Dendritic cell treated with granulocyte-macrophage colony-stimulating factor and Interleukin-4, amounts not matched to agents 40 ng/mL and 50 ng/mL, for 4 days (primary cell): ENCODE measurements at regions not wholly inside any gene's neighbourhood (a gene's known extent, or its start where the extent isn't known, plus 50 kb on each side); places are given as distances from the start of the nearest gene placed in this dataset.

Experiments
- H3K27ac Mint-ChIP-seq: one replicate; pipeline ENCODE4 v1.8.0; 2022; ENCODE audit warnings: mild to moderate bottlenecking, mixed read lengths
- H3K27me3 Mint-ChIP-seq: one replicate; pipeline ENCODE4 v1.8.0; 2022; ENCODE audit warnings: mild to moderate bottlenecking, mixed read lengths
- H3K36me3 Mint-ChIP-seq: one replicate; pipeline ENCODE4 v1.8.0; 2022; ENCODE audit warnings: low read depth, mixed read lengths
- H3K4me1 Mint-ChIP-seq: one replicate; pipeline ENCODE4 v1.8.0; 2022; ENCODE audit warnings: low read depth, mixed read lengths
- H3K4me3 Mint-ChIP-seq: one replicate; pipeline ENCODE4 v1.8.0; 2022; ENCODE audit warnings: mild to moderate bottlenecking, moderate library complexity, mixed read lengths
- H3K9me3 Mint-ChIP-seq: one replicate; pipeline ENCODE4 v1.8.0; 2022; ENCODE audit warnings: mixed read lengths
- intact Hi-C: fragments of 100-400 bp; cut with micrococcal nuclease; formaldehyde crosslinking; loops from one replicate; pipeline ENCODE4 v1.15.0; 2022

DNA sequence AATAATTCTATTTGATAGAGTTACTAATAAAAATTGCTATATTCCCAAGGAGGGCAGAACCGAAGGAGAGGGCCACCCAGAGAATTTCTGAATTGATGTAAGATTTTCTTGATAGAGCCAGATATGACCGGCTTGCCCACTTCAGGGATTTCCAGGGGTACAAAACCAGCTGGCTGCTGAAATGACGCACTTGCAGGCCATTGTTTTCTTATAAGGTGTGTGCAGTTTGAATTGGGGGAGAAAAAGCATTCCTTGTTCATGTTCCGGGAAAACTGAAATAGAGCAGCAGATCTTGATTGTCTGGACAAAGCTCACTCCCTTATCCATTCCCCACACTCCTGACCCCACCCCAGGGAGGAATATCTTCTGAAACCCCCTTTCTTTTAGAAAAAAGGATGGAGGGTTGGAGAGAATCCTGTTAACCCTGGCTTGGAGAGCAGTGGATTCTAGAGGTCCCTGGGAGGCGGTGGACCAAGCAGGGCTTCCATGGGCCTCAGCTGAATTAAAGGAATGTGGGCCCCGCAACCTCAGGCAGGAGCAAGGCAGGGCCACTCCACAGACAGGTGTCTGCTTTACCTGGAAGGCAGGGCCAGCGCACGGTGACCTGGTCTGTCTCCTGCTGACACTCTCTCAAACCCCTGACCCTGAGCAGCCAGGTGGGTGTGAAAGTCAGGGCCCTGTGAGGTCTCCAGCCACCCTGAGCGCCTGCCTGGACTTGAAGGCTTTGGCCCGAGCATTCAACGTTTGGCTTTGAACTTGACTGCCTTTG lies 96.4 kb downstream of the TMEM170B start:
- intact Hi-C loops = no loop called here
- no peaks in the 10 kb centered on the region for H3K36me3 Mint-ChIP-seq
- H3K27me3 Mint-ChIP-seq = no peaks in the 10 kb centered on the region
- H3K9me3 Mint-ChIP-seq = no peaks in the 10 kb centered on the region
- H3K4me1 Mint-ChIP-seq = no peaks in the 10 kb centered on the region
- H3K4me3 Mint-ChIP-seq = no peak overlapping the region
- H3K27ac Mint-ChIP-seq = no peak overlapping the region

DNA sequence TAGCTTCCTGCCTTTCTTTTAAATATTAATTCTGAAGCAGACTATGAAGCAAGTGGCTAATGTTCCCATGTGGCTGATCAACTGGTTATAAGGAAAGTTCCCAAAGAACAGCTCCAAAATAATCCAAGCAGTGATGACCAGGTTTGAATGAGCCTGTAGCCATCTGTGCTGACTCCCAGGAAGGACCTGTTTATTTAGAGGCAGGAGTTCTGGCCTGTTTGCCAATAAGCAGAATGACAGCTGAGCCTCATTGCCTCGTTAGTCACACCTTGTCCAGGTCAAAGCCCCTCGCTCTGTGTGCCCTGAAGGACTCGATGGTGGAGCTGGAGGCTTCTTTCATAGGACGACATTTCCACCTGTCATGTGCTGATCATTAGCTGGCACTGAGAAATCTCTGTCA lies 97.4 kb downstream of the TMEM170B start:
- no peaks in the 10 kb centered on the region for H3K4me1 Mint-ChIP-seq
- no peak overlapping the region for H3K27ac Mint-ChIP-seq
- no peaks in the 10 kb centered on the region for H3K27me3 Mint-ChIP-seq
- no peaks in the 10 kb centered on the region for H3K9me3 Mint-ChIP-seq
- H3K4me3 Mint-ChIP-seq = no peak overlapping the region
- no peaks in the 10 kb centered on the region for H3K36me3 Mint-ChIP-seq
- intact Hi-C loops = no loop called here

DNA sequence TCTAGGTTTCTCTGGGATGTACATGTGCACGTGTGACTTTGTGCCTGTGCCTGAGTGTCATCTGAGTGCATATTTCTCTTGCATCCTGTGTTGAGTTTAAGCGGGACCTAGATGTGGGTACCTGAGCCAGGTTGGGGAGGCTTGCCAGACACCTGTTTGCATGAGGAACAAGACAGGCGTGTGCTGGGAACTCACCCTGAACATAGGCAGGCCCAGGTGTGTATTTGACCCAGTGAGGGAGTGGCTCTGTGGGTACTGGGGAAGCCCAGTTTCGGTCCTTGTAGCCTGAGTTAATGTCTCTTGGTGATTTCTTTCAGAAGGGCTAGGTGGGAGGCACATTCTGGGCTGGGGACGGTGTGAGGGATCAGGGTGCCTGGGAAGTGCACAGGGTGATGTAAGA lies 98.6 kb downstream of the TMEM170B start:
- Mint-ChIP-seq H3K27ac (no peak overlapping the region), H3K4me3 (no peak overlapping the region), H3K27me3 (no peaks in the 10 kb centered on the region), H3K4me1 (no peaks in the 10 kb centered on the region), H3K9me3 (peaks cover 2% of the 10 kb centered on the region), H3K36me3 (no peaks in the 10 kb centered on the region)
- intact Hi-C loops = no loop called here

DNA sequence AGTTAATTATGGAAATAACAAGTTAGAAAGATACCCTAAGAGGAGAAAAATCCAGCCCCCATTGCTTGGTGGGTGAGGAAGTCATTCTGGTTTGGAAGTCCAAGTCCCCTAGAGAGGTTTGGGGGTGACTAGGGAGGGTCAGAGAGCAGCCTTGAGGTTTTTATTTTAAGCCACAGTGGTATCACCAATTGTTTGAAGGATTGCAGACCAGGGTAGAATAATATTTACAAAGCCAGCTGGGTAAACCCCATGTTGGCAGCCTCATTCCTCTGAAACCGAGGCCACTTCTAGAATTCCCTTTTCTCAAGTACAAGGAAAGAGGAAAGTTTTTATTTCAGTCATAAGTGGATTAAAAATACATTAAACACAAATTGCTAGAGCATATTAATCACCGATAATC lies 99.7 kb downstream of the TMEM170B start:
- H3K9me3 Mint-ChIP-seq = peaks cover 9% of the 10 kb centered on the region
- no peak overlapping the region for H3K27ac Mint-ChIP-seq
- H3K27me3 Mint-ChIP-seq = no peaks in the 10 kb centered on the region
- no peaks in the 10 kb centered on the region for H3K4me1 Mint-ChIP-seq
- intact Hi-C loops = no loop called here
- no peaks in the 10 kb centered on the region for H3K36me3 Mint-ChIP-seq
- H3K4me3 Mint-ChIP-seq = no peak overlapping the region

DNA sequence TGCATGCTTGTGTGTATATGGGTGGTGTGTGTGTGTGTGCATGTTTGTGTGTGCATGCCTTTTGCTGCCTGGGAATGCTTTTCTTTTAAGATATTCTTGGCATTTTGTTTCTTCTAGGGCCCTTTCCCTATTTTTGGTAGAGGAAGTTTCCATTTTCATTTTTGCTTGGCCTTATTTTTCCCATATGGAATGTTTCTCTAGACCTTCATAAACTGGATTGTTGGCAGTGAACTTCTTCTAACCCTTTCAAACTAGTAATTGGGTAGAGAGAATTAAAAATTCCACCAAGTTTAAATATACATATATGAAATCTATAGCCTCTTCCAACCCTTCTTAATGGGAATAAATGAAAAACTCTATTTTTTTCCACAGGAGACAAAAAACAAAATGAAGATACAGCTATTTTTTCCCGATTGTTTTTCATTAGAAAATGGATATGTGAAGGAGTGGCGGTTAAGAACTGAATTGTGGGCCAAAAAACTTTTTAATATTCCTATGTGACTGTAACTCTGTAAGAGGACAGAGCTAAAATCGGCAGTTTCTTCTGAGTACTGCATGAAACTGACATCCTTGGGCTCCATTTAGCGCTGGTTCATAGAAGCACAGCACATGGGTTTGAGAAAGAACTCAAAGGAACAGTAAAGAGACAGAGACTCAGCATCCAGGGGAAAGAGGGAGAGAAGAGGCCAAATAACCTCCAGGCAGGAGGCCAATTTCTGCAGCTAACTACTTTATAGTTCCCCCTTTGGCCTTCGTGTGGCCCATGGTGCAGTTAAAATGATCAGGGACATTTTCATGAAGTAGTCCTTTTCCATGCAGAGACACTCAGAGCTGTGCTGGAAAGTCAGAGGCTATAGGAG lies 102.1 kb downstream of the TMEM170B start:
- intact Hi-C loops = no loop called here
- Mint-ChIP-seq H3K36me3 (no peaks in the 10 kb centered on the region), H3K9me3 (peaks cover 9% of the 10 kb centered on the region), H3K27me3 (no peaks in the 10 kb centered on the region), H3K4me3 (no peak overlapping the region), H3K27ac (no peak overlapping the region), H3K4me1 (no peaks in the 10 kb centered on the region)

DNA sequence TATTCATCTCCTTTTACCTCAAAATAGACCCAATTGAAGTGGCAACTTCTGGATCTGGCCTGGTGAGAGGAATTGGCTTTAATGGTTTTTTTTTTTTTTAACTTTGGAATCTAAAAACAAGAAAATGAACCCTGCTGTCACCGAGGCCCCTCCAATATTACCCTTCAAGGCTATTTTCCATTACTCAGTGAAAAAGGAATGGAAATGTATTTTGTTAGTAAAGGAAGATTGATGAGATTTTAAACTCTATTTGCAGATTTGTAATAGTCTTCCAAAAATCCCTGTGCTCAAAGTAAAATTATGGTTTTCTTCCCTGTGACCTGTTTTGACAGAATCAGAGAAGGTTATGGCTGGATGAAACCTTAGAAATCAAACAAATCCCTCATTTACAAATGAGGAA lies 102.9 kb downstream of the TMEM170B start:
- peaks cover 9% of the 10 kb centered on the region for H3K9me3 Mint-ChIP-seq
- intact Hi-C loops = no loop called here
- H3K27ac Mint-ChIP-seq = no peak overlapping the region
- no peaks in the 10 kb centered on the region for H3K36me3 Mint-ChIP-seq
- H3K4me3 Mint-ChIP-seq = no peak overlapping the region
- no peaks in the 10 kb centered on the region for H3K4me1 Mint-ChIP-seq
- no peaks in the 10 kb centered on the region for H3K27me3 Mint-ChIP-seq

DNA sequence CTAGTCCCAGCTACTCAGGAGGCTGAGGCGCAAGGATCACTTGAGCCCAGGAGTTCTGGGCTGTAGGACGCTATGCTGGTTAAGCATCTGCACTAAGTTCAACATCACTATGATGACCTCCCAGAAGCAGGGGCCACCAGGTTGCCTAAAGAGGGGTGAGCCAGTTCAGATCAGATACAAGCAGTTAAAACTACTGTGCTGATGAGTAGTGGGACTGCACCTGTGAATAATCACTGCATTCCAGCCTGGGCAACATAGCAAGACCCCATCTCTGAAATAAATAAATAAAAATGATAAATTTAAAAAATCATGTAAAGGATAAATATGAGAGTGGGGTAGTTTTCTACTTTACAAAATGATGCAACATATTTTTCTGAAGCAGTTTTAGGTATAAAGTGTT lies 106.5 kb downstream of the TMEM170B start:
- H3K9me3 Mint-ChIP-seq = peaks cover 9% of the 10 kb centered on the region
- no peaks in the 10 kb centered on the region for H3K4me1 Mint-ChIP-seq
- no peaks in the 10 kb centered on the region for H3K27me3 Mint-ChIP-seq
- no peak overlapping the region for H3K4me3 Mint-ChIP-seq
- no peaks in the 10 kb centered on the region for H3K36me3 Mint-ChIP-seq
- intact Hi-C loops = no loop called here
- H3K27ac Mint-ChIP-seq = no peak overlapping the region

DNA sequence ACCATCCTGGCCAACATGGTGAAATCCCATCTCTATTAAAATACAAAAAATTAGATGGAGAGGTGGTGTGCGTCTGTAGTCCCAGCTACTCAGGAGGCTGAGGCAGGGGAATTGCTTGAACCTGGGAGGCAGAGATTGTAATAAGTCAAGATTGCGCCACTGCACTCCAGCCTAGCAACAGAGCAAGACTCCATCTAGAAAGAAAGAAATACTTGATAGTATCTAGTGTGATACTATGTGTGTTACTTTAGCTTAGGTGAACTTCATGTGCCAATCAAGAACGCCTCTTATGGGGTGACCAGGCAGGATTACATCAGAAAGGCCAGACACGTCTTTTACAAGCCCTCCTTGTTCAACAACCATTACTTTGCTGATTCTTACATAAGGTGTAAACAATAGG lies 107.1 kb downstream of the TMEM170B start:
- no peak overlapping the region for H3K27ac Mint-ChIP-seq
- intact Hi-C loops = no loop called here
- H3K27me3 Mint-ChIP-seq = no peaks in the 10 kb centered on the region
- peaks cover 9% of the 10 kb centered on the region for H3K9me3 Mint-ChIP-seq
- H3K4me1 Mint-ChIP-seq = no peaks in the 10 kb centered on the region
- no peaks in the 10 kb centered on the region for H3K36me3 Mint-ChIP-seq
- H3K4me3 Mint-ChIP-seq = no peak overlapping the region

DNA sequence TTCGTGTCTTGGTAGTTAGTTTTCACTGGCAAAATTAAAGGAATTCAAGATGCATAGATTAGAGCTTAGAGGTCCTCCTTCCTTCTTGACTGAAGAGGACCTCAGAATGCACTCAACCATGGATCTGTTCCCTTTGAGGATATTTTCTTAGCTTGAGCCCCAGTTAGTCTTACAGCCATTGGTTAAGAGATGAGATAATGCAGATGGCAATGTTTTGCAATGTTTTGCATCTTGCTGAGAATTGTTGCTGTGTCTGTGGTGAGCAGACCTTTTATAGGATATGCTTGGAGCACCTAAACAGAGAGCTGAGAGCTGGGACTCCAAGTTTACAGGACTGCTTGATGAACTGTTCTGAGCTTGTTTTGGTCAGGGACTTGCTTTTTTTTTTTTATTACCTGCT lies 107.5 kb downstream of the TMEM170B start:
- H3K27ac Mint-ChIP-seq = no peak overlapping the region
- H3K36me3 Mint-ChIP-seq = no peaks in the 10 kb centered on the region
- no peaks in the 10 kb centered on the region for H3K27me3 Mint-ChIP-seq

DNA sequence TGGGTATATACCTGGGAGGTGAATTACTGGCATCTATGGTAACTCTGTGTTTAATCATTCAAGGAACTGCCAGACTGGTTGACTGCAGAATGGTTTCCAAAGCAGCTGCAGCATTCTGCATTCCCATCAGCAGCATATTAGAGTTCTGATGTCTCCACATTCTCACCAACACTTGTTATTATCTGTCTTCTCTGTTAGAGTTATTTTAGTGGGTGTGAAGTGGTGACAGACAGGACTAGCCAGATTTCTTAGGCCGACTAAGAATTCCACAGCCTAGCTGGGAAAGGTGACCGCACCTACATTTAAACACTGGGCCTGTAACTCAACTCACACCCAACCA lies 110.9 kb downstream of the TMEM170B start:
- H3K27me3 Mint-ChIP-seq = peaks cover 1% of the 10 kb centered on the region
- no peaks in the 10 kb centered on the region for H3K9me3 Mint-ChIP-seq
- intact Hi-C loops = no loop called here
- H3K4me3 Mint-ChIP-seq = no peak overlapping the region
- H3K4me1 Mint-ChIP-seq = no peaks in the 10 kb centered on the region
- no peaks in the 10 kb centered on the region for H3K36me3 Mint-ChIP-seq
- H3K27ac Mint-ChIP-seq = no peak overlapping the region

More for the DNA sequence above, 107.5 kb downstream of the TMEM170B start:
- intact Hi-C loops = no loop called here
- Mint-ChIP-seq H3K9me3 (peaks cover 9% of the 10 kb centered on the region), H3K4me1 (no peaks in the 10 kb centered on the region), H3K4me3 (no peak overlapping the region)

DNA sequence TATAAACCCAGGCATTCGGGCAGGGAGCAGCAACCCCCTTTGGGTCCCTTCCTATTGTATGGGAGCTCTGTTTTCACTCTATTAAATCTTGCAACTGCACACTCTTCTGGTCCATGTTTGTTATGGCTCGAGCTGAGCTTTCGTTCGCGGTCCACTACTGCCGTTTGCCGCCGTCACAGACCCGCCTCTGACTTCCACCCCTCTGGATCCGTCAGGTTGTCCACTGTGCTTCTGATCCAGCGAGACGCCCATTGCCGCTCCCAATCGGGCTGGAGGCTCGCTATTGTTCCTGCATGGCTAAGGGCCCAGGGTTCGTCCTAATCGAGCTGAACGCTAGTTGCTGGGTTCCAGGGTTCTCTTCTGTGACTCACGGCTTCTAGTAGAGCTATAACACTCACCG lies 111.3 kb downstream of the TMEM170B start:
- intact Hi-C loops = no loop called here
- peaks cover 2% of the 10 kb centered on the region for H3K27me3 Mint-ChIP-seq
- H3K4me1 Mint-ChIP-seq = no peaks in the 10 kb centered on the region
- no peaks in the 10 kb centered on the region for H3K9me3 Mint-ChIP-seq
- H3K4me3 Mint-ChIP-seq = no peak overlapping the region
- H3K27ac Mint-ChIP-seq = no peak overlapping the region
- no peaks in the 10 kb centered on the region for H3K36me3 Mint-ChIP-seq

DNA sequence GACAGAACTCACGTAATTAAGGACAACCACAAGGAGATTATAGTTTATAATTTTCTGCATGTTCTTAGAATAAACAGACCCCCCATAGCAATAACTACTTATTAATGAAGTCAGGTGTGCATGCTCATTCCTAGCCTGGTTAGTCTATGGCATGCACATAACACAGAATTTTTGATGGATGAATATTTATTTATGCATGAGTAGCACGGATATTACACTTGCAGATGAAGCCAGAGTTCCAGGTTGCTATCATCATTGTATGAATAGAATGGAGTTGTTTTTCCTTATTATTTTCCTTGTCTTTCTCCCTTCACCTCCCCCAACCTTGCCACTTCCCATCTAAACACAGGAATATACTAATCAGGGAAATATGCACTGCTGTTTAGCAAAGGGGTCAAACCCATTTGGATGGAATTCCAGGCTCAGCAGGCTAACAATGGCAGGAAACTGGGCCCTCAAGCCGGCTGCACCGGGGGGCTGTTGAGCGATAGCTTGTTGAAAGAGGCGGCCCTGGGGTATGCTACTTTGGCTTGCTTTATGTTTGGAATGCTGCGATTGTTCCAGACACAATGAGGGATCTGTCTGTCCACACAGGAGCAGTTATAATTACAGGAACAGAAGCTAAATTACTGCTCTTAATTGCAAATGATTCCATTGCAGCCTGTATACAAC lies 112.6 kb downstream of the TMEM170B start:
- peaks cover 10% of the 10 kb centered on the region for H3K27me3 Mint-ChIP-seq
- H3K4me1 Mint-ChIP-seq = no peaks in the 10 kb centered on the region
- intact Hi-C loops = loop anchor here (10.0 kb wide), 3 partner anchors 435 to 1245 kb away; no protein-coding TSS in a partner anchor
- H3K36me3 Mint-ChIP-seq = no peaks in the 10 kb centered on the region
- no peak overlapping the region for H3K27ac Mint-ChIP-seq
- H3K4me3 Mint-ChIP-seq = no peak overlapping the region
- no peaks in the 10 kb centered on the region for H3K9me3 Mint-ChIP-seq

DNA sequence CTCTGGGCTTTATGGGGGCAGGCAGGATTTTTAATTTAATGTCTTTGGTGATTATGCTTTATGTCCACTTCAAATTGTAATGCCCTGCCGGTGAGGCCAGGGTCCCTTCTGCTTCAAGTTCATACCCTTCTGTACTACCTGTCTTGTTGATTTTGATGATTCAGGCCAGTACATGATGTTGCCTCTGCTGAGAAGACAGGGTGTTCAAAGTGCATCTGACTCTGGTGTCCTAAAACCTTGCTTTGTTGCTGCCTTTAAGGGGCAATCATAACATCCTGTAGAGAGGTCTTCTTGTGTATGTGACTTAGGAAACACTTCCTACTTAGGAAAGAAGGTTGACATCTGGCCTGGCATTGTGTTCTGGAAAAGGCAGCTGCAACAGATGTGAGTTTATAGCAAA lies 113.2 kb downstream of the TMEM170B start:
- H3K9me3 Mint-ChIP-seq = no peaks in the 10 kb centered on the region
- peaks cover 10% of the 10 kb centered on the region for H3K27me3 Mint-ChIP-seq
- H3K4me1 Mint-ChIP-seq = no peaks in the 10 kb centered on the region
- H3K27ac Mint-ChIP-seq = no peak overlapping the region
- intact Hi-C loops = loop anchor here (10.0 kb wide), 3 partner anchors 434 to 1244 kb away; no protein-coding TSS in a partner anchor
- H3K36me3 Mint-ChIP-seq = no peaks in the 10 kb centered on the region
- H3K4me3 Mint-ChIP-seq = no peak overlapping the region

DNA sequence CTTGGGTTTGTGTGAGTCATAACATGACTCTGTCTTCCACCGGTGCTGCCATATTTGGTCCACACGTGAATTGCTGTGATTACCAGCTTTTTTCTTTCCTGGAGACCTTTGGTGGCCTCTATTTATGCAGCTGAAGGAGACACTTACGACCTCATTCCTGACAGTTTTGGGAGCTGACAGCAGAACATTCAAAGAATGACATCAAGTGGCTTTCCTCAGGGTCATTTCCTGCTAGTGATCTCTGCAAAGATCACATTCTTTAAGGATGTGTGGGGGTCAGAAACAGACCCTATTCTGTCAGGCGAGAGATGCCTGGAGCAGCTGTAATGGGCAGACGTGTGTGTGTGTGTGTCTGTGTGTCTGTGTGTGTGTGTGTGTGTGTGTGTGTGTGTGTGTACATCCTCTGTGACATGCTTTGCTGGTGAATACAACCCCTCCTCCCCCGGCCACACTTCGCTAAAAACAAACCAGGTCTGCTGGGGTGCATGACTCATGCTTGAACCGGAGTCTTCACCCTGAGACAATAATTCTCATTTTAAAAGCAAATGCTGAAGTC lies 115.6 kb downstream of the TMEM170B start:
- intact Hi-C loops = loop anchor here (2.0 to 10.0 kb wide), 4 partner anchors 432 to 1242 kb away; no protein-coding TSS in a partner anchor
- H3K4me1 Mint-ChIP-seq = no peaks in the 10 kb centered on the region

More for the DNA sequence above, 115.6 kb downstream of the TMEM170B start:
- H3K27ac Mint-ChIP-seq = no peak overlapping the region
- H3K27me3 Mint-ChIP-seq = peaks cover 15% of the 10 kb centered on the region
- H3K9me3 Mint-ChIP-seq = no peaks in the 10 kb centered on the region
- H3K4me3 Mint-ChIP-seq = no peak overlapping the region
- H3K36me3 Mint-ChIP-seq = no peaks in the 10 kb centered on the region
